Activated CD4-positive, CD25-positive, alpha-beta regulatory T cell treated with anti-CD3 and anti-CD28 coated beads, Interleukin-2, amount 50 U/mL, for 72 hours (primary cell): ENCODE measurements at regions not wholly inside any gene's neighbourhood (a gene's known extent, or its start where the extent isn't known, plus 50 kb on each side); places are given as distances from the start of the nearest gene placed in this dataset.

Experiments
- DNase-seq: peaks from one replicate; pipeline ENCODE4 v3.0.0; 2021

DNA sequence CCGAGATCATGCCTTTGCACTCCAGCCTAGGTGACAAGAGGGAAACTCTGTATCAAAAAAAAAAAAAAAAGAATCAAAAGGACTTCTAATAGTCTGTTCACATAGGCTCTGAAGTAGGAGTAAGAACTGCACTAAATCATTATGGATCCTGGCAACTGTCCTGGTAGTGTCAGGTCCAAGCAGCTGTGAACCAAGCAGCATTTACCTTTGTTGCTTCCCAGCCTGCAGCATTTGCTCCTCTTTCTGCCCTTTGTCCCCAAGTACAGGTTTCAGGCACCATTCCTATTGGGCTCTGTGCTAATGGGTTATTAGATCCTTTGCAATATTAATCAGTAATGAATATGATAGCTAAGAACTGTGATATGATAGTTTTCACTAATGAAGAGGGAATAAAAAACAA, 77.4 kb upstream of the NBEA start:
- DNase-seq: no peak

DNA sequence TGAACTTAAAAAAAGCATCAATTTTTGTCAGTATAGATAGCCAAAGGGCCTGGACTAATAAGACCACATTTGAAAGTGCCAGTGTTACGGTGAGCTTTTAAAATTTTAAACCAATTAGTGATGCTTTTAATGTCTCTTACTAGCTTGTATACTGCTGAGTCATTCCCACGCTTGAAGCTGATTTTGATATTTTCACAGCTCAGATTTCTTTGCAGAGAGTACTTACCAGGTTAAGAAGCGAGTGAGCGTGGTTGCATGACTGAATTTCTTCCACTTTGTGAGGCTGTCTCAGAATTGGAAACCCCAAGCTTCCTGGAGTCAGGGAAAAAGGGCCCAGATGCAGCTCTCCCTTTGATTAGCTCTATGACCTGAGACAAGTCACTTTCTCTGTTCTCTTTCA, 74.5 kb upstream of the NBEA start:
- no peak for DNase-seq

DNA sequence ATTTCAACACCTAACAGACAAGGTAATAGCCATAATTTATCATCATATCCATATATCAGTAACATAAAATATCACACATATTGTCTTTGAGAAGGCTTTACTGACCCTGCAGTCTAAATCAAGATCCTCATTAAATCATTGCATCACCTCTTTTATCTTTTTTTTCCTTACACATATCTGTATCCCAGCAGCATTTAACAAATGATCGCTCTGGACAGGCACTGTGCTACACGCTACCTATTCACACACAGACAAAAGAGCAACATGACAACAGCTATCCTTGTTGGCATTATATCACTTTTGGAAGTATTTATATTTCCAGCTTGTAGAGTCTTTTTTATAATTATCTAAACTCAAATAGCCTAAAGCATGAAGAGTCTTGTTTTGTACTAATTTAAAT, 73.3 kb upstream of the NBEA start:
- no peak for DNase-seq

DNA sequence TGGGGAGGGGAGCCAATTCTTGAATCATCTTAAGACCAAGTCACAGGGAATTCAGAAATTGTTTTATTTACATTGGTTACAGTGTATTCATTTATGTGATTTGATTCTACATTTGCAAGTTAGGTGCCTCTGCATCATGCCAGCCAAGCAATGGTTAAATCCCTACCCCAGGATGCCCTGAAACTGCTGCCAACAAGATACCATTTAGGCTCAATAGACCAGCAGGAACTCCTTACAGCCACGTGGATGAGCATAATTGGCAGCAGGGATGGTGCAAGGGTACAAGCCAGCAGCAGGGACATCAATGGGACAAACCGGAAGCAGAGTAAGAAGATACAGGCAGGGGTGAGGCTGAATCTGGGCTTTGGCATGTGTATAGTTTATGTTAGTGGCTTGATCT, 72.4 kb upstream of the NBEA start:
- no peak for DNase-seq

DNA sequence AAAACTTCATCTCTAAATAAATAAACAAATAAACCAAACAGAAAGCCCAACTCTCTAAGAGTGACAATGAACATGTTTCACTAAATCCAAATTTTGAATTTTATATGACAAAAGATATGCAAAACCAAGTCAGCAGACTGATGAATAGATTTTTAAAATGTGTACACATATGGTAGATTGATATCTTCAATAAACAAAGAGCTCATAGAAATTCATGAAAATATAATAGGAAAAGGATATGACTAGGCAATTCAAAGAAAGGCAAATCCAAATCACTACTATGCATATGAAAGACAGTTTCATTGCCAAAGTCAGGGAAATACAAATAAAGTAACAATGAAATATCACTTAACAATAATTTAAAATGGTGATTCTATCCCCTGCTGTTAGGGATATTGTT, 63.7 kb upstream of the NBEA start:
- DNase-seq: no peak

DNA sequence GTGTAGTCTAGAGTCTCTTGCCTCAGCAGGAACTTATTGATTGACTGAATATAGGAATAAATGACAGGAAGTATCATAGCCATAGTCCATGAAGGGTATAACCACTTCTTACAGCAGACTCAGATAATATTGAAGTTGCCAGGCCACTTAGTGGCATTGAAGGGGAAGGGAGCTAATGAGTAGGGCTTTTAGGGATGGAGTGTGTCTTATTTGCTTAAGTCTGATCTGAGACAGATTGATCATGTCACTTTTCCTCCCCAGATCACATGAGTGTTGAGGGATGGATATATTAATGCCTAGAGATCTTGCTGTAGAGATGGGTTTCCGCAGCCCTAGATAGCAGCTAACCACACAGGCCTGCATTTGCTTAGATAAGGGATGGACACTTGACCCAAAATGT, 62.2 kb upstream of the NBEA start:
- no peak for DNase-seq

DNA sequence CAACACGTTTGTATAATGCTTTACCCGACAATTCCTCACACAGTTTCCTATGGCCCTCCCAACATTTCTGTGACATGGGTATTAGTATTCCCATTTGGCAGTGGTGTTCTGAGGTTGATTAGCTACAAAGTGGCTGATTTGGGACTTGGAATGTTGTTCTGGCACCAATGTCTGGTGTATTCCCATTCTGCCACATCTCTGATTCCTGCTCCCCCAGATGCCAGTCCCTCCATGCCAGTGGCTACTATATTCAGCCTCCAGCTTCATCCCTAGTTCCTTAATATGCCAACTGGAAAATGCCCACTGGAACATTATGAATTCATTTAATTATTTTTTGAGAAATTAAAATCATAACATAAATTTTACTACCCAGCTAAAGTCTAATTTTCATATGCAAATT, 60.6 kb upstream of the NBEA start:
- no peak for DNase-seq

DNA sequence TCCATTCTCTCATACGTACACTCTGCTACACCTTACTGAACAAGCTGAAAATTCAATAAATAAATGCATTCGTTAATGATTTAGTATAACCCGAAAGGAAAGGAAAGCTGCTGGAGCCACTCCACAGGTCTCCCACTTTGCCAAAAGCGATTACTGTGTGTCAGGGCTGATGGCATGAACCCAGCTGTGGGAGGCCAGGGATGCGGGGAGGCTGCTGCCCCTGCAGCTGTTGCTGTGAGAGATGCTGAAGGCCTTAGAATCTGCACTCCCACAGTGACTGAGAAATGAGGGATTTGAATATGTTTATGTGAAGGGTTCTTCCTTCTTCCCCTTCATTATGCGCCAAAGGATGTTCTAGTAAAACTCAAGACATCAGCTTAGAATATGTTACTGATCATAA, 58.7 kb upstream of the NBEA start:
- DNase-seq: no peak

DNA sequence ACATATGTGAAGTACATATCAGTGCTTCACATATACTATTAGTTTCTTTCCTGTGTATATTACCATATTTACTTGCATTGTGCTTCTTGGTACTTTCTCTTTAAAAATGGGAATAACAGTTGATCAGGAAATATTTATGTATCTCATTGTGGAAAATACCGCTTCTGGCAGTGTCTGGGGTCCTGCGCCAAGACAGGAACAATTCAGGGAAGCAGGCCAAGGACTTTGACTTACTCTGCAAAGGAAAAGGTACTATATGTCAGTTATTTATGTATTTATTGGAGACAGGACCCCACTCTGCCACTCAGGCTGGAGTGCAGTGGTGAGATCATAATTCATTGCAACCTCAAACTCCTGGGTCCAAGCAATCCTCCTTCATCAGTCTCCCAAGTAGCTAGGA, 57.7 kb upstream of the NBEA start:
- no peak for DNase-seq

DNA sequence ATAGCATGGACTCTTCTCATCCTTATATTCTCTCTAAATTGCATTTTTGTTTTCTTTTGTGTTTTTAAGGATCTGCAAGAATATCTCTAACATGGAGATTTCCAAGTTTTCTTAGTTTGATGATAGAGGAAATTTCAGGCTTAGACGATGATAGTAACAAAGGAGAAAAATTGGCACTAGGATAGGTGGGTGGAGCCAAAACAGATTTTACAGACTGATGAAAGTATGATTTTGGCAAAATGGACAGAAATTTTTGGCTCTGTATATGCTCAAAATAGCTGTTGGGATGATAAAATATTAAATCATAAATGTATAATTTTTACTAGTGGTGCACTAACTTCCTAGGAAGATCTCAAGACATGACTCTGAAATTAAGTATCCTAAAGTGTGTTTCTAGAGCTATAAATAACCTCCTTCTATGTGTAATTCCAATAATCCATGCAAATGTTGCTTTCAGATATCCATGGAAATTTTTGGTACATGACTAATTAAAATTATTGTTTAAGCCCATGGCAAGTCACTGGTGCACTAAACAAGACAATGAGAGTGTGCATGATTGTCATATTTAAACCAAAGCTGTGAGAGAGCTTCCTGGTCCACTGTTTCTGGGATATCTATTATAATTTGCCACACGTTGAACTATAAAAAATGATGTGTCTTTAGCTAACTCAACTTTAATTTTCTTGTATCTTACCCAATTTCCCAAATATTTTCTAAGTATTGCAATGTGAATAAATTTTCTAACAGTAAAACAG, 55.8 kb upstream of the NBEA start:
- DNase-seq: no peak

DNA sequence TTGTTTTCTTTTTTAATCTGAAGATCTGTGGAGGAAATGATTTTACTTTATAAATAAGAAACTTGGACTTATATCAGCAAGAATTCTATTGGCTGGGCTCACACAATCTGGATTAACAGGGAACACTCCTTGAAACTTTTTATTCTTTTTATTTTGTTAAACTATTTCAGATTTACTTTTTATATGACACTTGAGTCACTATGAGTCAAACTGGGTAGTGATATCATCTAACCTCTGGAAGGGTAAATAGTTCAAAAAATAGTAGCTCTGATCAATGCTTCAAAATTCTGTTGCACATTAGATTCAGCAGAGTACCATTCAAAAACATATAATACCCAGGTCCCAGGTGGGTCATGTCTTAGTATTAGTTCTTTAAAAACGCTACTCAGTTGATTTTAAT, 55.1 kb upstream of the NBEA start:
- no peak for DNase-seq
